ENCODE measurements at regions not wholly inside any gene's neighbourhood (a gene's known extent, or its start where the extent isn't known, plus 50 kb on each side); places are given as distances from the start of the nearest gene placed in this dataset.

GRCh38 chr11:86741484-86741835, 58.9 kb upstream of the PRSS23 start:
- TF ChIP-seq, protein P1, sequence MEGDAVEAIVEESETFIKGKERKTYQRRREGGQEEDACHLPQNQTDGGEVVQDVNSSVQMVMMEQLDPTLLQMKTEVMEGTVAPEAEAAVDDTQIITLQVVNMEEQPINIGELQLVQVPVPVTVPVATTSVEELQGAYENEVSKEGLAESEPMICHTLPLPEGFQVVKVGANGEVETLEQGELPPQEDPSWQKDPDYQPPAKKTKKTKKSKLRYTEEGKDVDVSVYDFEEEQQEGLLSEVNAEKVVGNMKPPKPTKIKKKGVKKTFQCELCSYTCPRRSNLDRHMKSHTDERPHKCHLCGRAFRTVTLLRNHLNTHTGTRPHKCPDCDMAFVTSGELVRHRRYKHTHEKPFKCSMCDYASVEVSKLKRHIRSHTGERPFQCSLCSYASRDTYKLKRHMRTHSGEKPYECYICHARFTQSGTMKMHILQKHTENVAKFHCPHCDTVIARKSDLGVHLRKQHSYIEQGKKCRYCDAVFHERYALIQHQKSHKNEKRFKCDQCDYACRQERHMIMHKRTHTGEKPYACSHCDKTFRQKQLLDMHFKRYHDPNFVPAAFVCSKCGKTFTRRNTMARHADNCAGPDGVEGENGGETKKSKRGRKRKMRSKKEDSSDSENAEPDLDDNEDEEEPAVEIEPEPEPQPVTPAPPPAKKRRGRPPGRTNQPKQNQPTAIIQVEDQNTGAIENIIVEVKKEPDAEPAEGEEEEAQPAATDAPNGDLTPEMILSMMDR (IDR thresholded peaks at IDR 0.05): no peak
- no peak for TF ChIP-seq POLR2A (IDR thresholded peaks at IDR 0.05; ENCODE audit: low read depth)
- no peak for TF ChIP-seq EP300 (IDR thresholded peaks at IDR 0.05)
- TF ChIP-seq POLR2AphosphoS5 (IDR thresholded peaks at IDR 0.05): no peak

All from esophagus muscularis mucosa (tissue), 4 donors.